Testis (tissue), 2 donors: ENCODE measurements at regions not wholly inside any gene's neighbourhood (a gene's known extent, or its start where the extent isn't known, plus 50 kb on each side); places are given as distances from the start of the nearest gene placed in this dataset.
A peak's percentile ranks its signal among the peaks of the same experiment; 100 is the strongest.
"Not testable (repeated sequence)": the region's sequence is repeated elsewhere in the genome, so short reads cannot be mapped to it uniquely, and the experiment has no call there.

Source experiments
- DNase-seq: peaks from one replicate; pipeline ENCODE4 v3.0.0-alpha.2; 2019
- H3K27ac ChIP-seq, 2 donors: fragments of 200-600 bp; sonication (generic); one replicate each; pipeline ENCODE4 v1.5.1; 2019
- H3K27me3 ChIP-seq: fragments of 200-600 bp; sonication (generic); one replicate; pipeline ENCODE4 v1.5.1; 2019
- H3K36me3 ChIP-seq: fragments of 200-600 bp; sonication (generic); one replicate; pipeline ENCODE4 v1.5.1; 2017; ENCODE audit warnings: low read depth; ENCODE audit errors: missing control alignments
- H3K4me1 ChIP-seq: fragments of 200-600 bp; sonication (generic); one replicate; pipeline ENCODE4 v1.5.1; 2019
- H3K4me3 ChIP-seq, 2 donors: fragments of 200-600 bp; sonication (generic); one replicate each; pipeline ENCODE4 v1.5.1; 2017 to 2019
- H3K9me3 ChIP-seq: fragments of 200-600 bp; sonication (generic); one replicate; pipeline ENCODE4 v1.5.1; 2017
- CTCF ChIP-seq, 3 experiments: fragments of 450-650 bp in 2 of 3; fragments of 200-600 bp in 1 of 3; sonication (generic) in 1 of 3; IDR thresholded peaks; one replicate each; pipeline ENCODE4 v1.5.1; 2016 to 2019; ENCODE audit warnings: antibody characterized with exemption in 3 of 3, mild to moderate bottlenecking in 2 of 3, moderate library complexity in 1 of 3
- POLR2A ChIP-seq: fragments of 450-650 bp; IDR thresholded peaks from one replicate; pipeline ENCODE4 v1.6.1; 2017; ENCODE audit warnings: antibody characterized with exemption, mild to moderate bottlenecking, moderate library complexity
- WGBS, 2 donors: methylation state at CpG; one replicate each; pipeline ENCODE4 v1.1.5; 2018; 5-methylcytosine and 5-hydroxymethylcytosine counted together
- intact Hi-C: fragments of 100-400 bp; cut with DNase I; formaldehyde crosslinking; loops from one replicate; pipeline ENCODE4 v1.15.1; 2023; ENCODE audit warnings: low total_unique reads

- TF ChIP-seq POLR2A, result no peak
- Histone ChIP-seq H3K4me1 (peaks cover 14% of the 10 kb centered on the region), H3K27ac (no peak overlapping the region), H3K36me3 (no peaks in the 10 kb centered on the region), H3K4me3 (no peak overlapping the region), H3K27me3 (no peaks in the 10 kb centered on the region), H3K9me3 (no peaks in the 10 kb centered on the region)
- intact Hi-C loops, result no loop called here
- WGBS, 2 donors, result 90 to 97% methylated on average over 1 of the region's 1 CpG
- DNase-seq, result no peak
These were observed 151.1 kb downstream of the FAM76B start for GRCh38 chr11:95638501-95638900.

- Histone ChIP-seq H3K27me3 (no peaks in the 10 kb centered on the region), H3K4me1 (no peaks in the 10 kb centered on the region), H3K27ac (peak overlapping the region; percentile 8 to 75), H3K36me3 (no peaks in the 10 kb centered on the region), H3K4me3 (no peak overlapping the region), H3K9me3 (no peaks in the 10 kb centered on the region)
- intact Hi-C loops, result no loop called here
- DNase-seq, result peak; percentile 45
- no peak for TF ChIP-seq POLR2A
- TF ChIP-seq CTCF (IDR thresholded peaks at IDR 0.05), result no peak
- 32 to 51% methylated on average over 7 of the region's 7 CpGs for WGBS, 2 donors
These were observed 164.2 kb downstream of the FAM76B start for GRCh38 chr11:95625164-95625900.

GRCh38 chr11:95616256-95616804, 173.3 kb downstream of the FAM76B start:
- Histone ChIP-seq H3K9me3 (no peaks in the 10 kb centered on the region), H3K4me3 (no peak overlapping the region), H3K36me3 (no peaks in the 10 kb centered on the region), H3K4me1 (no peaks in the 10 kb centered on the region), H3K27ac (no peak overlapping the region), H3K27me3 (no peaks in the 10 kb centered on the region)
- DNase-seq, result no peak
- WGBS, 2 donors, result 89 to 93% methylated on average over 1 of the region's 1 CpG
- TF ChIP-seq POLR2A (no peak), CTCF (IDR thresholded peaks at IDR 0.05) (no peak)
- intact Hi-C loops, result no loop called here

GRCh38 chr11:95611827-95612226, 177.8 kb downstream of the FAM76B start:
- no peaks in the 10 kb centered on the region for H3K9me3 ChIP-seq
- intact Hi-C loops, result no loop called here
- H3K4me3 ChIP-seq, result no peak overlapping the region
- no peaks in the 10 kb centered on the region for H3K36me3 ChIP-seq
- H3K4me1 ChIP-seq, result no peaks in the 10 kb centered on the region
- H3K27ac ChIP-seq, result no peak overlapping the region
- H3K27me3 ChIP-seq, result no peaks in the 10 kb centered on the region
- TF ChIP-seq POLR2A (no peak), CTCF (IDR thresholded peaks at IDR 0.05) (no peak)
- DNase-seq, result no peak

- 93 to 98% methylated on average over 5 of the region's 5 CpGs for WGBS, 2 donors
- intact Hi-C loops, H3K27ac ChIP-seq: not testable (repeated sequence)
These were observed 179.4 kb downstream of the FAM76B start for GRCh38 chr11:95610185-95610584.

GRCh38 chr11:95608093-95608492, 181.5 kb downstream of the FAM76B start:
- Histone ChIP-seq H3K4me1 (no peaks in the 10 kb centered on the region), H3K4me3 (no peak overlapping the region), H3K9me3 (no peaks in the 10 kb centered on the region), H3K36me3 (no peaks in the 10 kb centered on the region), H3K27me3 (no peaks in the 10 kb centered on the region), H3K27ac (no peak overlapping the region)
- DNase-seq, result no peak
- no peak for TF ChIP-seq POLR2A
- no peak for TF ChIP-seq CTCF (IDR thresholded peaks at IDR 0.05)
- intact Hi-C loops, result no loop called here
- WGBS, 2 donors, result 95 to 100% methylated on average over 1 of the region's 1 CpG

More at GRCh38 chr11:95610185-95610584, 179.4 kb downstream of the FAM76B start:
- not testable (repeated sequence) for H3K4me3 ChIP-seq, H3K4me1 ChIP-seq, H3K36me3 ChIP-seq, H3K9me3 ChIP-seq, DNase-seq, H3K27me3 ChIP-seq
